Adrenal gland (tissue), 5 donors: ENCODE measurements at regions not wholly inside any gene's neighbourhood (a gene's known extent, or its start where the extent isn't known, plus 50 kb on each side); places are given as distances from the start of the nearest gene placed in this dataset.

Source experiments
- CTCF ChIP-seq, 6 experiments: fragments of 450-650 bp in 4 of 6; fragments of 200-600 bp in 2 of 6; sonication (generic) in 1 of 6; IDR thresholded peaks; 1 replicate in 5 of 6; 2 replicates in 1 of 6; pipeline versions ENCODE4 v1.5.1 to v1.8.0; 2016 to 2021; ENCODE audit warnings: antibody characterized with exemption in 6 of 6, mild to moderate bottlenecking in 2 of 6, moderate library complexity in 1 of 6
- POLR2A ChIP-seq, 2 donors: fragments of 450-650 bp; IDR thresholded peaks; one replicate each; pipeline ENCODE4 v1.6.1; 2017; ENCODE audit warnings: antibody characterized with exemption in 2 of 2, mild to moderate bottlenecking in 2 of 2, moderate library complexity in 1 of 2
- donor health status: DM: no; HTN: no; CAD: no.

GRCh38 chr6:135703621-135704020, 147.9 kb upstream of the PDE7B start:
- TF ChIP-seq CTCF (IDR thresholded peaks at IDR 0.05) (no peak), POLR2A (IDR thresholded peaks at IDR 0.05) (no peak)
